GM13976 (cell line): ENCODE measurements at regions not wholly inside any gene's neighbourhood (a gene's known extent, or its start where the extent isn't known, plus 50 kb on each side); places are given as distances from the start of the nearest gene placed in this dataset.

Experiments used
- DNase-seq: peaks from one replicate; pipeline ENCODE4 v3.0.0; 2012; ENCODE audit warnings: low spot score
- in situ Hi-C: fragments of 300-500 bp; cut with MboI; formaldehyde crosslinking; loops from one replicate; pipeline ENCODE4 v1.12.0; 2022; ENCODE audit warnings: low sequenced_read_pairs, mixed read lengths, inconsistent platforms; ENCODE audit not compliant: unreplicated experiment
- TF ChIP-seq, protein P1 (sequence below): IDR thresholded peaks from 2 replicates; pipeline ENCODE4 v1.5.1; 2012; ENCODE audit warnings: borderline replicate concordance, mild to moderate bottlenecking; ENCODE audit not compliant: insufficient read depth; ENCODE audit errors: extremely low read depth, missing control alignments, control extremely low read depth

DNA sequence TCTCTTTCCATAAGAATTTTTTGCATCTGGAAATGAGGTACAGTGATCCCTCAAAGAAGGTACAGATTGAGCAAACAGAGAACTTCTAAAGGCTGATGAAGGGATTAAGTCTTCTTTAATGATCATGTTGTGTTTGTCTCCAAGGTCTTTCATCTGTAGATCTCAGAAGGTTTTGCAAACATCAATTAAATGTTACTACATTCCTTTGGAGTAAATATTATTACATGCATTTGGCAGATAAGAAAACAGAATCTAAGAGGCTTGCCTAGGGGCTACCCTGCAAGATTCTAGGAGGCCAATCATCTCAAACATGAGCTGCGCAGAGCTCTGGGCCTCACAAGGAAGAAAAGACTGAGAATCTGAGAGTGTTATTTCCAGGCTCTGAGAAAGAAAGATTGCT is 70.9 kb upstream of the LPP start:
- no peak for DNase-seq
- in situ Hi-C loops: no loop called here
- TF ChIP-seq, protein P1, sequence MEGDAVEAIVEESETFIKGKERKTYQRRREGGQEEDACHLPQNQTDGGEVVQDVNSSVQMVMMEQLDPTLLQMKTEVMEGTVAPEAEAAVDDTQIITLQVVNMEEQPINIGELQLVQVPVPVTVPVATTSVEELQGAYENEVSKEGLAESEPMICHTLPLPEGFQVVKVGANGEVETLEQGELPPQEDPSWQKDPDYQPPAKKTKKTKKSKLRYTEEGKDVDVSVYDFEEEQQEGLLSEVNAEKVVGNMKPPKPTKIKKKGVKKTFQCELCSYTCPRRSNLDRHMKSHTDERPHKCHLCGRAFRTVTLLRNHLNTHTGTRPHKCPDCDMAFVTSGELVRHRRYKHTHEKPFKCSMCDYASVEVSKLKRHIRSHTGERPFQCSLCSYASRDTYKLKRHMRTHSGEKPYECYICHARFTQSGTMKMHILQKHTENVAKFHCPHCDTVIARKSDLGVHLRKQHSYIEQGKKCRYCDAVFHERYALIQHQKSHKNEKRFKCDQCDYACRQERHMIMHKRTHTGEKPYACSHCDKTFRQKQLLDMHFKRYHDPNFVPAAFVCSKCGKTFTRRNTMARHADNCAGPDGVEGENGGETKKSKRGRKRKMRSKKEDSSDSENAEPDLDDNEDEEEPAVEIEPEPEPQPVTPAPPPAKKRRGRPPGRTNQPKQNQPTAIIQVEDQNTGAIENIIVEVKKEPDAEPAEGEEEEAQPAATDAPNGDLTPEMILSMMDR: no peak

DNA sequence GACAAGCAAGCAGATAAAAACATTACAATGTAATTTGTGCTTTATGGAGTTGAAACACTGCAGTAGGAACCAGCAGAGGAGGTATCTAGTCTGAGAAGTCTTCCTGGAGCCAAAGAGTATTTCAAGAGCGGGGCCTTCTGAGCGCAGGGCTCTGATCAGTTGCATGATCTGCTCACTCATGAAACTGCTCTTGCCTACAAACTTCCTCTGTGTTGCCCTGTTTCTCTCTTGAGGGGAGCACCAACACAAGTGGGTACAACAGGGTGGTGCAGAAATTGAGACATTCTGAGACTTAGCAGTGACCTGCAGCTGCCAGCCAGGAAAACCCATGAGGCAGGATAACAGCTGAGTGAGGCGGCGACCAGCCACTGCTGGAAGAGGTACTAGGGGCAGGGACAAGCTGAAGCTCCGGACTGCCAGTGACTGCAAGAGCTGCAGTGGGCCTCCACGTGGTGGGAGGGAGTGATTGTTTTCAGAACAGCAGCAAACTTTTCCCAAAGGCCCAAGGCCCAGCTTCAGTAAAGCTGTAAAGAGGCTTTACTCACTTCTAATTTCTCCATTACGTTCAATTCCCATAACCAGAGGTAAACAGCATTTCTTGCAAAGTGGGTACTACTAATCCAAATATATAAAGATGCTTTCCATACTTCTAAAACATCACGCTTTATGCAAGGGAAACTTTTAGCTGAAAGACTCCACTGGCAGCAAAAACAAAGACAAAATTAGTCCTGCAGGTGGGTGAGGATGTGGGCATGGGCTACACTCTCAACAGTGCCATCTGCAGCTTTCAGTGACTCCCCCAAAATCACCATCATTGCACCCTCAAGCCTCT is 69.0 kb upstream of the LPP start:
- DNase-seq: no peak
- in situ Hi-C loops: no loop called here
- TF ChIP-seq, protein P1: no peak

DNA sequence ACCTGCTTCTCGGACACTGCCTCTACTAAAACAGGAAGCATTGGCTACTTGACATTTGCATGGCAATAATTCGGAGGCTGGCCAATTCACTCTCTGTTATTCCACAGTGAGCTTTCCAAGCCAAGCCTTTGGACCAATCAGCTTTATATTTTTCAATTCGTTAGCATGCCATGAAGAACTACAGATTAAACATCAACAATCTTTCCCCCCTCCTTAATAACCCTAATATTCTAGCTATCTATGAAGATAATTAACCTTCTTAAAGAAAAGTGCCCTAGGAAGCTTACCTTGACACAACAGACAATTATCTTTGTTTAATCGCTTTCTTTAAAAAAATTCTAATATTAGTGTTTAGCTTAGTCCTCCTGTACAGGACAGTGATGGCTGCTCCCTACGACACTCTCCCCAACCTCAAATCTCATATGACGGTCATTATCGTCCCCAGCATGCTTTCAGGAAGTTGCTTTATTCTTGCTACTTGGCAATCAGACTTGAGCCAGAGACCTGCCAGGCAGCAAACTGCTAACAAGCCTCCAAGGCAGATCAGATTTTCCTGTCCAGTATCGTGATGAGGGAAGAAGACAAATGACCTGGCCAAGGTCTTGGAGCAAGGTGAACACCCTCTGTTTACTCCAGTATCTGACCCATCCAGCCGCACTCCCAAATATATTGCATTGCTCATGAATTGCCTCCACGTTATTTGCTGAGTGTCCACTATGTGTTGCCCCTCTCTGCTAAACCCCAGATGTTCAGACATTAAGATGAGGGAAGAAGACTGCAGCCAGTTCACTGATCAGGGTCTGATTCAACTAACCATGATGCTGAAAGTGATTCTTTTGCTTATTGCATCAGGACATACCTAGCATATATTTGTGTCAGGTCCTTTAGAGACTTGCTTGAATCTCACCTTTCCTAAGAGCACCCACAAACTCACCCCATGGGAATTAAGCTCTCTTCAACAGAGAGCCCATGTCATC is 68.1 kb upstream of the LPP start:
- in situ Hi-C loops: no loop called here
- TF ChIP-seq, protein P1: no peak
- DNase-seq: no peak

DNA sequence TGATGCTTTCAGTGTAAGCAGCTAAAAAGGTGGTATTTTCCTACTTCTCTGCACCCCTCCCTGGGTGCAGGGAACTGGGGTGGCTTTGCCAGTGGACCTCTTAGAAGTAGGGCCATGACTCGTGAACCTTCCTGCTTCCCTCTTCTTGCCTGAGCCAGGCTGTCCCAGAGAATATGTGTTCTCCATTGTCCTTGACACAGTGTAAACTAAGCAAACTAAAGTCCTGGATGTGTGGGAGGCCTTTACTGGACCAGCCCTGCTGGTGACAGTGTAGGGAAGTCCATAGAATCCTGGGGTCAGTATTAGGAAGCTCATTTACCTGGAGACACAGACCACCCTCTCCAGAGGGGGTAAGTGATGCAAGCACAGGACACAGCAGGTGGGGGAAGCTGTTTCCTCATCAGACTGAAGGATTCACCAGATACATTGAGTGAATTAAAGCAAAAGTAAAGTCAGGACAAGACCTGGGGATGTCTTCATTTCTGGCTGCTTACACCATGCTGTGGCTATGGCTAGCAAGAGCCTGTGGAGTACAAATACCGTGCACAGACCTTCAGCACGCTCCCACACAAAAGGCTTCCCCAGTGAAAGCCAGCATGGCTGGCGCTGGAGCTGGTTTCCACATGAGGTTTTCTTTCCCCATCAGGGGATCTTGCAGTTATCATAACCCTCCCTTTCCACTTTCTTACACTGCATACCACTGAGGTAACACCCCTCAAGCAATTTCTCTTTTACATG is 64.8 kb upstream of the LPP start:
- TF ChIP-seq, protein P1: no peak
- in situ Hi-C loops: no loop called here

DNA sequence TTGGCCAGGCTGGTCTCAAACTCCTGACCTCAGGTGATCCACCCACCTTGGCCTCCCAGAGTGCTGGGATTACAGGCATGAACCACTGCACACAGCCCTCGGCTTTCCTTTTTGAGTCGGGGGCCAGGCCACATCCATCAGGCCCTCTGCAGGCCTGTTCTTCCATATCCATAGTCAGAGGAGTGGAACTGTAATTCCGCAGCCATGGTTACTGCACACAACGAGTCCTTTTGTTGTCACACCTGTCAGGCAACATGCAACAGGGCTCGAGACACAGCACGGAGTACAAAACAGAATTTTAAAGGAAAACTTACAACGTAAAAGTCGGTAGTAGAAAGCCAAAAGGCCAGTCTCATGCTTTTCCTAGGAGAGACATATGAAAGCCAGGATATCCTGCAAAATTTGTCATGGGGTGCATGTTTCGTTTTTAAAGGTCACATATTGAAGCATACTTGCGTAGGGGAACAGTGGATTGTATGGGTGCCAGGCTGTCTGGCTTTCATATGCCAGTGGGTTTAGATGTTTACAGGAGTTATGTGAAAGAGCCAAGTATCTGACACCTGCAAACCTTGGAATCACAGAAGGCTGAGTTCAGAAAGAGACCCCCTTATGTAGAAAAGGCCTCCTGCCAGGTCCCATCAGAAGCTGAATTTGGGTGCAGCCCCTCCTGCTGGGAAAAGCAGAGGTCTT is 63.2 kb upstream of the LPP start:
- in situ Hi-C loops: no loop called here
- DNase-seq: no peak
- TF ChIP-seq, protein P1: no peak

More for the DNA sequence above, 64.8 kb upstream of the LPP start:
- DNase-seq: no peak
